SU-DHL-6 (cell line): ENCODE measurements at regions not wholly inside any gene's neighbourhood (a gene's known extent, or its start where the extent isn't known, plus 50 kb on each side); places are given as distances from the start of the nearest gene placed in this dataset.

Source experiments
- H2AFZ ChIP-seq: fragments of 200-600 bp; sonication (generic); 2 replicates; pipeline ENCODE4 v1.6.1; 2014; ENCODE audit warnings: low read depth, mild to moderate bottlenecking, moderate library complexity, mixed read lengths, antibody characterized with exemption, low read length; ENCODE audit not compliant: severe bottlenecking
- H3F3A ChIP-seq: fragments of 200-600 bp; shearing (Covaris generic); 2 replicates; pipeline ENCODE4 v1.6.0; 2016; ENCODE audit warnings: antibody characterized with exemption, mild to moderate bottlenecking; ENCODE audit not compliant: insufficient read depth
- H3K27ac ChIP-seq: fragments of 200-600 bp; sonication (generic); 2 replicates; pipeline ENCODE4 v1.5.1; 2016; ENCODE audit warnings: low read depth, mild to moderate bottlenecking, low read length, moderate library complexity, mixed read lengths
- H3K27me3 ChIP-seq: fragments of 200-600 bp; sonication (generic), shearing (Covaris generic); 2 replicates; pipeline ENCODE4 v1.6.0; 2014; ENCODE audit warnings: mild to moderate bottlenecking, low read length
- H3K36me3 ChIP-seq: fragments of 200-600 bp; sonication (generic); 2 replicates; pipeline ENCODE4 v1.6.1; 2014; ENCODE audit warnings: mild to moderate bottlenecking, low read length, mixed read lengths
- H3K4me2 ChIP-seq: fragments of 300-600, 200-600 bp; shearing (Covaris generic), sonication (generic); 2 replicates; pipeline ENCODE4 v1.6.0; 2014; ENCODE audit warnings: low read length, low read depth, mild to moderate bottlenecking; ENCODE audit not compliant: poor library complexity, severe bottlenecking
- H3K4me3 ChIP-seq: fragments of 200-600 bp; sonication (generic); 2 replicates; pipeline ENCODE4 v1.5.1; 2014; ENCODE audit warnings: antibody characterized with exemption, low read length, mild to moderate bottlenecking, mixed read lengths; ENCODE audit not compliant: insufficient read depth, poor library complexity, severe bottlenecking
- H3K79me2 ChIP-seq: fragments of 200-600 bp; sonication (generic); 2 replicates; pipeline ENCODE4 v1.6.1; 2014; ENCODE audit warnings: mild to moderate bottlenecking, low read length, moderate library complexity; ENCODE audit not compliant: insufficient read depth
- H3K9ac ChIP-seq: fragments of 200-600 bp; sonication (generic); 2 replicates; pipeline ENCODE4 v1.7.0; 2014; ENCODE audit warnings: mild to moderate bottlenecking, low read length
- H3K9me2 ChIP-seq: fragments of 200-600 bp; sonication (generic); replicated peaks from 2 replicates; pipeline ENCODE4 v1.6.1; 2014; ENCODE audit warnings: low read length; ENCODE audit not compliant: insufficient read depth
- H3K9me3 ChIP-seq: fragments of 200-600 bp; sonication (generic); 2 replicates; pipeline ENCODE4 v1.6.1; 2014; ENCODE audit warnings: low read length, mixed read lengths; ENCODE audit not compliant: insufficient read depth
- H4K20me1 ChIP-seq: fragments of 200-600 bp; sonication (generic); 2 replicates; pipeline ENCODE4 v1.6.1; 2014; ENCODE audit warnings: low read depth, mild to moderate bottlenecking, antibody characterized with exemption, low read length, moderate library complexity, mixed read lengths
- CTCF ChIP-seq: fragments of 200-600 bp; sonication (generic); IDR thresholded peaks from one replicate; pipeline ENCODE4 v1.5.1; 2017; ENCODE audit warnings: antibody characterized with exemption, mild to moderate bottlenecking, low read length, moderate library complexity; ENCODE audit not compliant: insufficient read depth, poor library complexity, severe bottlenecking
- EZH2phosphoT487 ChIP-seq: fragments of 200-600 bp; sonication (generic), shearing (Covaris generic); conservative IDR thresholded peaks from 2 replicates; pipeline ENCODE4 v1.6.1; 2018; ENCODE audit warnings: mild to moderate bottlenecking, antibody characterized with exemption, low read length, moderate library complexity, mixed read lengths

GRCh38 chrX:28278726-28279125, 297.5 kb upstream of the DCAF8L1 start:
- Histone ChIP-seq H3K9ac (no peak overlapping the region), H4K20me1 (no peaks in the 10 kb centered on the region), H3K27ac (no peak overlapping the region), H3K36me3 (no peaks in the 10 kb centered on the region), H3K4me3 (no peak overlapping the region), H3K79me2 (no peaks in the 10 kb centered on the region), H3F3A (no peaks in the 10 kb centered on the region), H3K4me2 (no peak overlapping the region), H3K9me3 (no peaks in the 10 kb centered on the region), H2AFZ (no peak overlapping the region), H3K9me2 (no peaks in the 10 kb centered on the region), H3K27me3 (no peaks in the 10 kb centered on the region)
- TF ChIP-seq CTCF = no peak
- TF ChIP-seq EZH2phosphoT487 = no peak

- Histone ChIP-seq H3K9me3 (no peaks in the 10 kb centered on the region), H3K36me3 (no peaks in the 10 kb centered on the region), H2AFZ (no peak overlapping the region), H3F3A (no peaks in the 10 kb centered on the region), H3K9ac (no peak overlapping the region), H3K9me2 (no peaks in the 10 kb centered on the region), H4K20me1 (no peaks in the 10 kb centered on the region), H3K27me3 (no peaks in the 10 kb centered on the region), H3K4me3 (no peak overlapping the region), H3K27ac (no peak overlapping the region), H3K4me2 (no peak overlapping the region), H3K79me2 (no peaks in the 10 kb centered on the region)
- TF ChIP-seq CTCF (no peak), EZH2phosphoT487 (no peak)
Observed at GRCh38 chrX:28278251-28278650, 297.0 kb upstream of the DCAF8L1 start.

- H3K4me3 ChIP-seq = no peak overlapping the region
- no peaks in the 10 kb centered on the region for H3K36me3 ChIP-seq
- TF ChIP-seq EZH2phosphoT487 = no peak
- TF ChIP-seq CTCF = no peak
- H3F3A ChIP-seq = no peaks in the 10 kb centered on the region
- H3K79me2 ChIP-seq = no peaks in the 10 kb centered on the region
- H3K9me2 ChIP-seq = no peaks in the 10 kb centered on the region
- H3K27ac ChIP-seq = no peak overlapping the region
- H3K9ac ChIP-seq = no peak overlapping the region
- H3K27me3 ChIP-seq = no peaks in the 10 kb centered on the region
- H2AFZ ChIP-seq = no peak overlapping the region
- no peaks in the 10 kb centered on the region for H3K9me3 ChIP-seq
- H3K4me2 ChIP-seq = no peak overlapping the region
- H4K20me1 ChIP-seq = no peaks in the 10 kb centered on the region
Observed at GRCh38 chrX:28273736-28274135, 292.5 kb upstream of the DCAF8L1 start.
